Stimulated activated CD8-positive, alpha-beta memory T cell treated with anti-CD3 and anti-CD28 coated beads, Interleukin-15, amount 100 ng/mL, for 1 hour (primary cell): ENCODE measurements at regions not wholly inside any gene's neighbourhood (a gene's known extent, or its start where the extent isn't known, plus 50 kb on each side); places are given as distances from the start of the nearest gene placed in this dataset.
"Not testable (repeated sequence)": the region's sequence is repeated elsewhere in the genome, so short reads cannot be mapped to it uniquely, and the experiment has no call there.

Source experiments
- DNase-seq: peaks from one replicate; pipeline ENCODE4 v3.0.0-alpha.2; 2020; ENCODE audit warnings: low read depth

DNA sequence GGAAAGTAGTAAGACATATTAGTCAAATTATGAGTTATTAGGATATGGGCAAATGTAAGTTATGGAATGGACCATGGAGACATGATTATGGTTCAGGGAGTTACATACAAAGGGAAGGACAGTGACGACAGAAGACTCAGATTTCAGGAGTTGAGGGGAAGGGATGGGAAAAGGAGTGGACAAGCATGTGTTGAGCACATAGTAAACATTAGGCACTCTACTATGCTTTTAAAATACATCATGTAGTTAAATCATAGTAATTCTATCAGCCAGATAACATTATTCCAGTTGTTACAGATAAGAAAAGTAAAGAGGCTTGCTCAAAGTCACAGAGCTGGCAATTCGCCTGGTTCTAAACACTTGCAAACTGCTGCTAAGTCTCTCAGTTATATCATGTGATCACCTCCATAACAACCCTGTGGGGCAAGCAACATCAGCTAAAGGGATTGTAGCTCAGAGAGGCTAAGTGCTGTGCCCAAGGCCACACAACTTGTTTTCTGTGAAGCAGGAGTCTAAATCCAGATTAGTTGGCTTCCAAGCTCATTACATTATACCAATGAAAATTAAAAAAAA is 115.2 kb upstream of the MDFIC start:
- no peak for DNase-seq

DNA sequence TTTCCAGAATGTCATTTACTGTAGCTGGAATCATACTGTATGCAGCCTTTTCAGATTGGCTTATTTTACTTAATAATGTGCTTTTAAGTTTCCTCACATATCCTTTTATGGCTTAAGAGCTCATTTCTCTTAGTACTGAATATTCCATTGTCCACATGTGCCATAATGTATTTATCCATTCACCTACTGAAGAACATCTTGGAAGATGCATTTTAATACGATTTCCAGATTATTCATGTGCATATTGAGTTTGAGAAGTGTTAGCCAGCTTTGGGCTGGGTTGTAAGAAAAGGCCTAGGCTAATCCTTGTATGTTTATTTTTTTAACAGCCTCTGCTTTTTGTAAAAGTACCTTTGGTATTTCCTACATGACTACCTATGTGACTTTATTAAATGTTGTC is 109.3 kb upstream of the MDFIC start:
- no peak for DNase-seq

DNA sequence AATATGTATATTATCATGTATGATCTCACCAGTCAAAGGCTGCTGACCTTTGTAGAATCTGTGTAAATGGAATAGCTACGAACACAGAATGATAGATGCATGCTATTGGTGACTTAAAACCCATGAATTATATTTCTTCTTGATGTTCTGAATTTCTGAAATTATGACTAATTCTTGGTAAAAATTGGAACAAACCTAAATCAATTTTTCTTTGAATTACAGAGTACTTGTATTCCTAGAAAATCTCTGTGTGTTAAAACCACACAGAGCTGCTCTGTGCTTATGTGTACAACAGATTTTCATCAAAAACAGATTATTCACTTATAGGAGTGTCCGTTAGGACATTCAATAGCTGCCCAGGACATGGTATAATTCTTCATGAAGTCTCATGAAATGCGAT is 108.3 kb upstream of the MDFIC start:
- DNase-seq: no peak

DNA sequence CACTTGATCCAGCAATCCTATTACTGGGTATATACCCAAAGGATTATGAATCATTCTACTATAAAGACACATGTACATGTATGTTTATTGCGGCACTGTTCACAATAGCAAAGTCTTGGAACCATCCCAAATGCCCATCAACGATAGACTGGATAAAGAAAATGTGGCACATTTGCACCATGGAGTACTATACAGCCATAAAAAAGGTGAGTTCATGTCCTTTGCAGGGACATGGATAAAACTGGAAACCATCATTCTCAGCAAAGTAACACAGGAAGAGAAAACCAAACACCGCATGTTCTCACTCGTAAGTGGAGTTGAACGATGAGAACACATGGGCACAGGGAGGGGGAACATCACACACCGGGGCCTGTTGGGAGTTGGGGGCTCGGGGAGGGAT is 104.9 kb upstream of the MDFIC start:
- not testable (repeated sequence) for DNase-seq

DNA sequence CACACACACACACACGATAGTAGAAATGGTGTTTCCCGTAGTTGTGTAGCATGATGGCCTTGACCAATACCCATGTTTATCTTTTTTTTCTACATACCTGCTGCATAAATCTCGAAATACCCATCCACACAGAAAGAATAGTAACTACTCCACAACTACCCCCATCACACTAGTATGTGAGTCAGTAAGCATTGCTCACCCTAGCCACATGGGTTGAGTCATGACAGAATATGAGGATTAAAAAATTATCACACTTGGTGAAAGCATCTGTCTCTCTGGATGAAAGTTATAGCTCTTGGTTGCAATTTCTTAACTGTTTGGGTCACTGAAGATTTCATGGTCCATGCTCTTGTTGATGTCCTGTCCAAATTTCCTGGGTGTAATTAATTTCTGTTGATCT is 103.4 kb upstream of the MDFIC start:
- DNase-seq: no peak

DNA sequence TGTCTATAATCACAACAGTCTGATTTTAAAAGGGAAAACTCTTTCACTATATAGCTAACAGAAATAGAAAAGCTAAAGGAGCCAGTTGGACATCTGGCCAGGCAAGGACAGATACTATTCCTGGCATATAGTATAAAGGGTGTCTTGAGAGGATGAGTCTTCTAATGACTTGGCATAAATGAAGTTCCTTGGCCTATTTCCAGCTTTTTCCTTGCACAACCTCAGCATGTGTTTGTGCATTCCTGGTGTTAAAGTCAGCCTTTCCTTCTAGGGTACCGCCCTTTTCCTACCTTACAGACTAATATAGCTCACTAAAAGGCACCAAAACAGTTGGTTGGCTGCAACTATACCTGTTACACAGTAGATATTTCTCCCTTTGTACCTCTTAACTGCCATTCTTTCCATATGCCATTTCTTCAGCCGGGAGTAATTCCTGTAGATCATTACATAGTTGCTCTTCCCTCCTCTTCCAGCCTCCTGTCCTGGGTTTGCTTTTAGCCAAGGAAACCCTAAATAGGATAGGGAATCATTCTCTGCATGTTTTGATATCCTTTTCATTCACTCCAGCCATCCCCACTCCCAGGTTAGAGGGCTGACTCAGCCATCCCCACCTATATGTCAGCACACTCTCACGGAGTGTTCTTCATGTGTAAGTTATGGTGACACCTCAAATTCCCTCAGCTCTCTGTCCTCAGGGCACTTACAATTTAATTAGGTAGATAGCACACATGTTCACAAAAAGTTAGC is 102.1 kb upstream of the MDFIC start:
- no peak for DNase-seq

DNA sequence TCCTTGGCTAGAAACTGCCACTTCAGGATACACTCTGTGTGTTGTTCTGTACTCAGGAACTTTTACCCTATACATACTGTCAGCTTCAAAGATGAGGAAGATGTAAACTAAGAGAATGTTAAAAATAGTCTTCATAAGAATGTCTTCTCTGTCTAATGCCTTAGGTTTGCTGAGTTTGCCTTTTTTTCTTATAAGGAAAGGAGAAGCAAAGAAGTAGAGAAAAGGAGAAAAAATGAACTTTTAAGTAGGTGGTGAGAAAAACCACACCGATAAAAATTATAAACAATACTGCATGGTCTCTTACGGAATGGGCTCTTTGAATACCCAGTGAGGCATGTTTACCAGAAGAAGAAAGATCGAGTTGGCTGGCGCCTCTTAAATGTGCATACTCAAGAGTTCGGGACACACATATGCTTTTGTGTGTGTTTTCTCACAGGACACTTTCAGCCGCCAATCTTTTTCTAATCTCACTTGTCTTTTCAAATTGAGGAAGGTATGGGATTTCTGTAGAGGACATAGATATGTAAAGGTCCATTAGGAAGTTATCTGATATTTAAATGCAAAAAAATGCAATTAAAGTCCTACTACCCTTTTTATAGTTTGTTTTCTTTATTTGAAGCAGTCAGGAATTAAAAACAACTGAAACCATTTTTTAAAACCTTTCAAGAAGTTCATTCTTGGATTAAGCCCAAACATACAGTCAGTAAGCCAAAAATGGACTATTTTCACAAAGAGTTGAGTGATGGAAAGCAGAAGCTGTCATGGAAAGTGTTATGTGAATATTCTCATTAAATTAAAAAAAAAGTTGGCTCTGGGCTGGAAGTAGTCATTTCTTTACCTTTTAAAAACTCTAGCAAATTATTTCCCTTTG is 100.6 kb upstream of the MDFIC start:
- DNase-seq: no peak

DNA sequence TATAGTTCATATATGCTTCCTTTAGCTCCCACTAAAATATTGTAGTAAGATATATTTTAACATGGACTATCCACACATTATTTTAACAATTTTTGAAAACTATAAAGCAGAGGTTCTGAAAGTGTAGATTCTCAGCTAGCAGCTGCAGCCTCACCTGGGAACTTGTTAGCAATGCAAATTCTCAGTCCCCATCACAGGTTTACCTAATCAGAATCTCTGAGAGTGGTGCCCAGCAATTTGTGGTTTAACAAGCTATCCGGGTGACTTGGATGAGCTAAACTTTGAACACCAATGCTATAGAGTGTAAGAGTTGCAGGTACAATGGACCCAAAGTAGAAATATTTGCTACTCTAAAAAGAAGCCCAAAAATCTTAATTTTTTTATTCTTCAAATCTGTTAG is 99.8 kb upstream of the MDFIC start:
- no peak for DNase-seq

DNA sequence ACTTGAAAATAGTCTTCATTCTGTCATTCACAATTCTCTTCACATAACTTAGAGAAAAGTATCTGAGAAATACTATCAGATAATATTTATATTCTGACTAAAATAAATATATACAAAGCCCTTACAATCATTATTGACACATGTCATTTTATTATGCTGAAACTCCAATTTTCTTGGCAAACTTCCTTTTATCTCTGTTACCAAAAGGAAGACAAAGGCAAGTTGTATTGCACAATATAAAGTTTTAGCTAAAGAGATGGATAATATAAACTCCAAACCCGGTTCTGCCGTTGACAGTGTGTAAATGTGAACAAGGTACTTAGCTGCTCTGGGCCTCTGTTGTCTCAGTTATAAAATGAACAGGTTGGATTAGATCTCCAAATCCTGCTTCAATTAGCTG is 99.0 kb upstream of the MDFIC start:
- no peak for DNase-seq

DNA sequence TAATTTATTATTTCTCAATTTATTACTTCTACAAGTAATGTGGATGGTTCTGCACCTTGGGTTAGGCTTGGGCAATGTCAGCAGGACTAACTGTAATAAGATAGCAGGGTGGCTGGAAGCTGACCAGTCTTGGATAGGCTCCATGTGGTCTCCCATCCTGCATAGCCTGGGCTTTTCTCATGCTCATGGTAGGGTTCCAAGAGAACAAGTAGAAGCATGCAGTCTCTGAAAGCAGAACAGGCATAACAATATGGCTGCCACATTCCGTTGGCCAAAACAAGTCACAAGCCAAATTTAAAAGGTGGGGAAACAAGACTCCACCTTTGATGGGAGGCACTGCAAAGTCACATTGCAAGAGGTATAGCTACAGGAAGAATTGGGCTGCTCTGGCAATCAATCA is 98.6 kb upstream of the MDFIC start:
- no peak for DNase-seq

DNA sequence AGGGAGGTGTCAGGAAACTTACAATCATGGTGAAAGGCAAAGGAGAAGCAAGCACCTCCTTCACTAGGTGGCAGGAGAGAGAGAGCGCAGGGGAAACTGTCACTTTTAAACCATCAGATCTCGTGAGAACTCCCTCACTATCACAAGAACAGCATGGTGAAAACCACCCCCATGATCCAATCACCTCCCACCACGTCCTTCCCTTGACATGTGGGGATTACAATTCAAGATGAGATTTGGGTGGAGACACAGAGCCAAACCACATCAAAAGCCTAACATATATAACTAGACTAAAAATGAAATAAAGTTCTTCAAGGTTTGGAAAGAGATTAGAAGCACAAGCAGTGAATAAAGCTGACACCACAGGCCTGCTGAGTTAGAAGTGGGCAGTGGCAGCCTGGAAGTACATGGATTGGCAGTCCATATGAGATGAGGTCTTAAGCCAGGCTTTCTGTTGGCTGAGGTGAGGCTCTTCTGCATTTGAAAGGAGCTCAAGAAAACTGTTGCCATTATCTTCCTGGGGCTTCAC is 96.4 kb upstream of the MDFIC start:
- no peak for DNase-seq

DNA sequence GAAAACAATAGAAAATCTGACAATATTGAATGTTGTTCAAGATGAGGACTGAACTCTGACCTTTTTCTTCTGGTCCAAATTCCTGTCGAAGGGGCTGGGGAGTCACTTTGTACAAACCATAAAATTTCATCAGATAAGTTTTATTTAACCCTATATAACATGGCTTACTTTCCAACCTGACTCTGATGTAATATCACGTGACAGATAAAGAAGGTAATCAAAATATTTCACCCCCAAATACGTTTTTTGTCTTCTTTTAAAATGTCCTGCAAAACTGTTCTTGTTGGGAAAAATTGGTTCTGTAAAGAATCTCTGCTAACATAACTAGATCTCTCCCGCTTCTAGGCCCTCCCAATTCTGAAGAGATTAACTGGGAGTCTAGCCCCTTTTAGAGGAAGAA is 90.9 kb upstream of the MDFIC start:
- no peak for DNase-seq

DNA sequence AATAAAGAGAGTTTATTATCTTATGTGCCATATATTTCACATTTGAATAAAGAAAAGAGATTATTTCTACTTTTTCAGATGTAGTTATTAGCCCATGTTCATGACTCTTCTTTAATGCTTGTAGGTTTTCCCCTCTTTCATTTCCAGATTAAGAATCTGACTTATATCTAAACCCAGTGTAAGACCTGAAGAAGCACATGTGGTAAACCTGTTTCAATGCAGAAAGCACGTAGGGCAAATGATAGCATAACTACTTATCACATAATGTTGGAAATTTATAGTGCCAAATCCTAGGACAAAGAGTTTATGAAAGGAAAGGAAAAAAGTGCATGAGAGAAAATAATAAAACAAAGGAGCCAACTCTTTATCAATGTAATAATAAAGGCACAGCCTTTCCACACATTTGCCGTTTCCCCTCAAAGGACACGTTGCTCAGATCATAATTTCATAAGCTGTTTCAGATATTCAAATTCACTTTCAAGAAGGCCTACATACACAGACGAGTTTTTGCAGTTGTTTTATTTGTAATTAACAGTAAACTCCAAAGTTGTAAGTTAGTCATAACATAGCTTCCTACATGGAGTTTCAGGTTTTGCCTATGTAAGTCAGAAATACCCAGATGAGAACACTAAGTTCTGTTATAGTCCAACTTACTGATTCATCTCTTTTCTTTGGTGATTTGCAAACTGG is 88.8 kb upstream of the MDFIC start:
- DNase-seq: no peak

DNA sequence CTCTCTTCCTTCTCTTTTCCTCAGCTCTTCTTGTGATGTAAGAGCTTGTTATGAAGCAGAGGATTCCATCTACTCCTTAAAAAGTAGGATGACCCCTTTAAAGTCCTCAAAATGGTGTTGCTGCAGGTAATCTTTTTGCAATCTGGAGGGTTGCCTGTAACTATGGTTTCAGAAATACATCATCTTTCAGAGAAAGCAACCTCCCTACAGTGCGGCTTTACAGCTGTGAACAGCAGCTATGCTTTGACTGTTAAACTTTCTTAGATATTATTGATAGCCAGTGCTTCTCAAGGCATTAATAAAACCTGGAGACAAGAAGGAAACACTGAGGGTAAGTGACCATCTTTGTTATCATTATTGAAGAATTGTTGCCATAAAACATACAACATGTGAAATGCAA is 86.6 kb upstream of the MDFIC start:
- no peak for DNase-seq

DNA sequence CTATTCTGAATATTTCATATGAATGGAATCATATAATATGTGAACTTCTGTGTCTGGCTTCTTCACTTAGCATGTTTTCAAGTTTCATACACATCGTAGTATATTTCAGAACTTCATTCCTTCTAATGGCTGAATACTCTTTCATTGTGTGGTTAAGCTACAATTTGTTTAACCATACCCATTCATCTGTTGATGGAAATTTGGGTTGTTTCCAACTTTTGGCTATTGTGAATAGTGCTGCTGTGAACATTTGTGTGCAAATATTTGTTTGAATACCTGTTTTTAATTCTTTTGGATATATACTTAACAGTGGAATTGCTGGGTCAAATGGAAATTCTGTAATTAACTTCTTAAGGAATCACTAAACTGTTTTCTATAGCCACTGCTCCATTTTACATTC is 86.0 kb upstream of the MDFIC start:
- DNase-seq: no peak

DNA sequence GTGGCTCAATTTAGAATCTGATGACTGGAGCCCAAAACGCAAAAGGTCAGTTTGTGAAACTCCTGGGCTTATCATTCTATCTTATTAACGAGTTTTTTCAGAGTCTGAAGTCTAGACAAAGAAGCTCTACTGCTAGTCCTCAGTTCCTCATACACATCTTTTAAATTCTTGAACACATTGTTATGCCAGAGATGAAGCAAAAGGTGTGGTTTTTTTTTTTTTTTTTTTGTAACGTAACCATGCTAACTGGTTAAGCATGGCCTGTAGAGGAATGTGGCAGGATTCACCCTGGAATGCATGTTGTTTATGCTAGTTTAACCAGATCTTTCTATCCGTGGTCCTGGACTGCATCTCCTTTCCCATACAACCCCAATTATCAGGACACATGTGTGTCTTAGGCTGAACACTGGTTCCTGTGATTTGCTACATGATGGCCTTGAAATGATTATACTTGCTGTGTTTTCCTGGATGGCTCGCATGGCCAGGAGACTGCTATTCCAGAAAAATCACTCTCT is 79.3 kb upstream of the MDFIC start:
- DNase-seq: no peak

DNA sequence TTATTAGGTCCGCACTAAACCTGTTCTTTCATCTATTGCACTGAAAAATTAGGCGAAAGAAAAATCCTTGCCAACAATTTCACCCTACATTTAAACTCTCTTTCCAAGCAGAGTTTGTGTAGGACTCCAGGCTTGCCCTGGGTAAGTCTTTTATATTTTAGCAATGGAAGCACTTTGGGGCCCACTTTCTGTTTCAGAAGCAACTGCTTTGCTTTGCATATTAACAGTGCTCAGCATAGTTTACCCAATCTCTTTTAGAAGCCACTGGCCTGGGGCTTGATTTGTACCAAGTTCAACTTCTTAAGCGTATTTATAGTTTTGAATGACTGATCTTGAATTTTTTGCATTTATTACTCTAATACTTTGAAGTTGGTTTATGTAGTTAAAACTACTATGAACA is 78.8 kb upstream of the MDFIC start:
- DNase-seq: no peak

DNA sequence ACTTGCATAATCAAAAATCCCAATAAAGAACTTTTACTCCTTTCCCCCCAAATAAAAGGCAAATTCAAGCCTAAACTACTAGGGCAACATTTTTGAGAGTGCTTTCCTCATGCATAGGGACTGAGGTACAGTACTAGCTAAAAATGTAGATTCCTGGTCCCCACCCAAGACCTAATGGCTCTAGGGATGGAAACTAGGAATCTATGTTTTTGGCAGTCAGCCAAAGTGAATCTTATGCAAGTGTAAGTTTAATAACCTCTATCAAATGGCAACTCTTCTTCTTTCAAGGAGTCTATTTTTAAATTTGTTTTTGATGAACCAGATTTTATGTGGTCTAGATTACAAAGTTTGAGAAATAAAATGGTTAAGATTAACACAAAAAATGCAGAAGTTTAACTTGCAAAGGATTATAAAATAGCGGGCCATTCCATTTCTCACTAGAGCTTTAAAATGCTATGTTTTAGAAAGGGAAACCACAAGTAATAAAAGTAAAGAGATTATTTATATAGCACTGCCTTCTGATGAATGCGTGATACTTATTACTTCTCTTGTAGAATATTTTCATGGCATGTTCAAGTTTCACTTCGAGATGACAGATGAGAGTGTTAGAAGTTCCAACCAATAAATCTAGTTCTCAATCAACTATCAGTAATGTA is 70.4 kb upstream of the MDFIC start:
- DNase-seq: no peak

DNA sequence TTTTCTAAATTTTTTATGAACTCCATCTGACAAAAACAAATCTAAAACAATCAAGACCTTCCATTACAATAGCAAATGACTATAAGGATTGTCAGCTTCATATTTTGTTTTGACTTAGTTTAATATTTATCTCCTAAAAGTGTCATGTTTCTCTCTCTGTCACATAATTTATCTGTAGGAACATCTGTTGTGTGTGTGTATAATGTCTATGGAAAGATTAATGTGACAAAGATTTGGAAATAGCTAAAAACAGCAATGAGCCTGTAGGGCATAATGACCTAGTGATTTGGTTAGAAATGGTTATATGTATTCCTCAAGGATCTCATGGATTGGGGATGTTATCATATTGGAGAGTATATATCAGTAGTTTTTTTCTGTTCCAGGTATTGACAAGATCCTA is 69.6 kb upstream of the MDFIC start:
- no peak for DNase-seq

DNA sequence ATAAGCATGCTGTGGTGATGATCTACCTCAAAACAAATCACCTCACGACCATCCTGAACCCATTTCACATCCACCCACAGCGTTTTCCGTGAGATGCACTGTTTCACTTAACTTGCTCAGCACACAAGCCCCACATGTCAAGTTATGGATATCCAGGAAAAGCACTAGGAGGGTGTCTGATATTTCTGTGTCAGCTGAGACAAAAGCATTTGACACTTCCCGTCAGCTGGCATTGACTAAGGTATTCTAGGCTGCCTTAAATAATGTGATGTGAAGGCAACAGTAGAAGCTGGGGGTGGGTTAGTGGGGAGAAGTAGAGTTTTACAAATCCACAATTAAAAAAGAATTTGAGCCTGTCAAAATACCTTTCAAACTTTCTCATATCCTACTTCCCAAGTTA is 68.7 kb upstream of the MDFIC start:
- DNase-seq: no peak

DNA sequence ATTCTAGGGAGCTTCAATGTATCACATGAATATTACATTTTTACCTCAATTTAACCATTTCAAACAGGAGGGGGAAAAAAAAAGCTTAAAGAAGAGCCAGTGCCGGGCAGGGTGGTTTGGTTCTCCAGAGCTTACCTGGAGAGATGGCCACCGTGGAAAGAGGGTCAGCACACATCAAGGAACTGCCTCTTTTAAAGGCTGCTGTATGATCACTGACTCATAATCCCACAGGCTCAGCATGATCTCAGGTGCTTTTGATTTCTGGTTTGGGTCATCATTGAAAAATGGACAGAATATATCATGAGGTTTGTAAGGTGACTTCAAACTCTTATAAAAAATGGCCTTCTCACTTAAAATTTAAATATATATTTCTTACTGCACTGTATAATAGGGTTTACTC is 67.5 kb upstream of the MDFIC start:
- no peak for DNase-seq

DNA sequence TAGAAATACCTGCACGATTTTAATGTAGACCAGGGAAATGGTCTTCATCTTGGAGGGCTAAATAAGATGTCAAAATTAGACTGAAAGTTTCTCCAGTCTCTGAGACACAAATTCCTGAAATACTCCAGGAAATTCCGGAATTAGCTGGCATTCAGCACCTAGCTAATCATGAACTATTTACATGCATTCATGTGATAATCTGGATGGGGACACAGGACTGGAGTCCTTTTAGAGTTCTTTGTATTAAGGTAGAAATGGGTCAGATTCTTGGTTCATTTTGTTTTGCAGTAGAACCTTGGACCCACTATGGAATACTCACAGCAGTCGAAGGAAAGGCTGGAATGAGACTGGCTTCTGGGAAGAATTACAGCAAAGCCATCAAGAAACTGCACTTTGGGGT is 65.3 kb upstream of the MDFIC start:
- DNase-seq: no peak
